GM23338 (cell line): ENCODE measurements at regions not wholly inside any gene's neighbourhood (a gene's known extent, or its start where the extent isn't known, plus 50 kb on each side); places are given as distances from the start of the nearest gene placed in this dataset.
A peak's percentile ranks its signal among the peaks of the same experiment; 100 is the strongest.

ENCODE experiments used
- ATAC-seq: fragments of 200-7000 bp; cut with Tn5 transposase; 3 replicates; pipeline ENCODE4 v1.9.1; 2020
- DNase-seq: peaks from one replicate; pipeline ENCODE4 v3.0.0-alpha.2; 2015; ENCODE audit warnings: low spot score
- H2AFZ ChIP-seq: fragments of 200-600 bp; sonication (generic); 2 replicates; pipeline ENCODE4 v1.8.0; 2016; ENCODE audit warnings: antibody characterized with exemption, mild to moderate bottlenecking, moderate library complexity
- H3F3A ChIP-seq: fragments of 200-600 bp; sonication (generic); replicated peaks from 2 replicates; pipeline ENCODE4 v1.8.0; 2017; ENCODE audit warnings: antibody characterized with exemption, mixed run types, low read depth
- H3K27ac ChIP-seq: fragments of 200-600 bp; sonication (generic); 2 replicates; pipeline ENCODE4 v1.6.1; 2016; ENCODE audit warnings: low read depth
- H3K27me3 ChIP-seq: fragments of 200-600 bp; sonication (generic); 2 replicates; pipeline ENCODE4 v1.8.0; 2016; ENCODE audit warnings: mild to moderate bottlenecking, mixed run types, moderate library complexity; ENCODE audit not compliant: insufficient read depth
- H3K36me3 ChIP-seq: fragments of 200-600 bp; sonication (generic); 2 replicates; pipeline ENCODE4 v1.8.0; 2016; ENCODE audit warnings: mild to moderate bottlenecking; ENCODE audit not compliant: insufficient read depth
- H3K4me1 ChIP-seq: fragments of 200-600 bp; sonication (generic); 2 replicates; pipeline ENCODE4 v1.8.0; 2016; ENCODE audit warnings: mild to moderate bottlenecking, moderate library complexity; ENCODE audit not compliant: insufficient read depth
- H3K4me2 ChIP-seq: fragments of 200-600 bp; sonication (generic); 2 replicates; pipeline ENCODE4 v1.7.1; 2017; ENCODE audit warnings: mixed run types
- H3K4me3 ChIP-seq: fragments of 200-600 bp; sonication (generic); 2 replicates; pipeline ENCODE4 v1.6.1; 2016; ENCODE audit warnings: mixed run types
- H3K79me2 ChIP-seq: fragments of 200-600 bp; sonication (generic); replicated peaks from 2 replicates; pipeline ENCODE4 v1.8.0; 2017; ENCODE audit warnings: mild to moderate bottlenecking; ENCODE audit not compliant: insufficient read depth
- H3K9me2 ChIP-seq: fragments of 200-600 bp; sonication (generic); 2 replicates; pipeline ENCODE4 v1.8.0; 2017; ENCODE audit not compliant: insufficient read depth
- H4K20me1 ChIP-seq: fragments of 200-600 bp; sonication (generic); replicated peaks from 2 replicates; pipeline ENCODE4 v1.8.0; 2017; ENCODE audit warnings: mild to moderate bottlenecking; ENCODE audit not compliant: insufficient read depth
- H3K27ac Mint-ChIP-seq: 2 replicates; pipeline ENCODE4 v1.8.0; 2020; ENCODE audit warnings: inconsistent platforms, mild to moderate bottlenecking, moderate library complexity, mixed read lengths
- H3K27me3 Mint-ChIP-seq: 3 replicates; pipeline ENCODE4 v1.8.0; 2022; ENCODE audit warnings: low read depth, mild to moderate bottlenecking, moderate library complexity, mixed read lengths, inconsistent platforms; ENCODE audit not compliant: insufficient read depth, poor library complexity
- H3K36me3 Mint-ChIP-seq: 3 replicates; pipeline ENCODE4 v1.8.0; 2021; ENCODE audit warnings: low read depth, mild to moderate bottlenecking, inconsistent platforms, moderate library complexity, mixed read lengths
- H3K4me1 Mint-ChIP-seq: 3 replicates; pipeline ENCODE4 v1.8.0; 2020; ENCODE audit warnings: mild to moderate bottlenecking, inconsistent platforms, mixed read lengths
- H3K4me3 Mint-ChIP-seq: 3 replicates; pipeline ENCODE4 v1.8.0; 2021; ENCODE audit warnings: moderate library complexity, mild to moderate bottlenecking, inconsistent platforms, mixed read lengths
- H3K9me3 Mint-ChIP-seq: 3 replicates; pipeline ENCODE4 v1.8.0; 2020; ENCODE audit warnings: moderate library complexity, mild to moderate bottlenecking, inconsistent platforms, mixed read lengths
- CREB1 ChIP-seq: fragments of 250-450 bp; sonication (Bioruptor Pico); IDR thresholded peaks from 2 replicates; pipeline ENCODE4 v1.5.0; 2020; ENCODE audit warnings: low read depth, mild to moderate bottlenecking, moderate library complexity
- CTCF ChIP-seq, 2 experiments: fragments of 200-600 bp in 1 of 2; sonication (generic) in 1 of 2; conservative IDR thresholded peaks; 2 replicates each; pipeline versions ENCODE4 v1.5.1 to v1.6.1; 2016 to 2017; ENCODE audit warnings: antibody characterized with exemption in 2 of 2, low read depth in 2 of 2, mild to moderate bottlenecking in 2 of 2, moderate library complexity in 1 of 2
- ETS1 ChIP-seq: IDR thresholded peaks from 2 replicates; pipeline ENCODE4 v1.6.1; 2016; ENCODE audit warnings: antibody characterized with exemption
- EZH2 ChIP-seq: fragments of 200-600 bp; sonication (generic); IDR thresholded peaks from one replicate; pipeline ENCODE4 v1.8.0; 2017; ENCODE audit warnings: antibody characterized with exemption, mild to moderate bottlenecking, low read depth; ENCODE audit not compliant: unreplicated experiment
- EZH2phosphoT487 ChIP-seq: fragments of 200-600 bp; sonication (generic); IDR thresholded peaks from one replicate; pipeline ENCODE4 v1.8.1; 2018; ENCODE audit warnings: antibody characterized with exemption; ENCODE audit not compliant: unreplicated experiment
- JUNB ChIP-seq: IDR thresholded peaks from one replicate; pipeline ENCODE4 v1.6.1; 2016; ENCODE audit warnings: antibody characterized with exemption; ENCODE audit not compliant: unreplicated experiment
- NANOG ChIP-seq: IDR thresholded peaks from 2 replicates; pipeline ENCODE4 v1.6.1; 2016; ENCODE audit warnings: antibody characterized with exemption, borderline replicate concordance
- POLR2AphosphoS5 ChIP-seq: IDR thresholded peaks from 2 replicates; pipeline ENCODE4 v1.6.1; 2016; ENCODE audit warnings: antibody characterized with exemption, low read depth
- REST ChIP-seq: IDR thresholded peaks from one replicate; pipeline ENCODE4 v1.6.1; 2018; ENCODE audit warnings: antibody characterized with exemption; ENCODE audit not compliant: unreplicated experiment
- STAT1 ChIP-seq: IDR thresholded peaks from one replicate; pipeline ENCODE4 v1.6.1; 2016; ENCODE audit warnings: antibody characterized with exemption; ENCODE audit not compliant: unreplicated experiment
- ZNF114 ChIP-seq: fragments of 250-450 bp; sonication (Bioruptor Pico); IDR thresholded peaks from 2 replicates; pipeline ENCODE4 v1.5.0; 2020; ENCODE audit warnings: mild to moderate bottlenecking, moderate library complexity
- ZNF331 ChIP-seq: fragments of 250-450 bp; sonication (Bioruptor Pico); IDR thresholded peaks from 2 replicates; pipeline ENCODE4 v1.5.0; 2020; ENCODE audit warnings: low read depth, mild to moderate bottlenecking, moderate library complexity
- ZNF462 ChIP-seq: fragments of 250-450 bp; sonication (Bioruptor Pico); IDR thresholded peaks from 2 replicates; pipeline ENCODE4 v1.5.0; 2020; ENCODE audit warnings: mild to moderate bottlenecking, moderate library complexity

GRCh38 chr13:73684286-73684685, 449.9 kb downstream of the KLF12 start:
- Histone ChIP-seq H3K36me3 (no peaks in the 10 kb centered on the region), H3F3A (no peaks in the 10 kb centered on the region), H3K27ac (no peak overlapping the region), H3K4me1 (peaks cover 6% of the 10 kb centered on the region; the same call in 1 of the 2 replicates), H3K4me2 (no peak overlapping the region), H3K79me2 (no peaks in the 10 kb centered on the region), H3K27me3 (no peaks in the 10 kb centered on the region), H2AFZ (no peak overlapping the region), H3K9me2 (no peaks in the 10 kb centered on the region), H4K20me1 (no peaks in the 10 kb centered on the region), H3K4me3 (no peak overlapping the region)
- ATAC-seq (no peak), DNase-seq (no peak)
- no peaks in the 10 kb centered on the region for H3K36me3 Mint-ChIP-seq
- peaks cover 9% of the 10 kb centered on the region; the same call in 2 of the 3 replicates for H3K4me1 Mint-ChIP-seq
- H3K4me3 Mint-ChIP-seq = no peak overlapping the region
- no peaks in the 10 kb centered on the region for H3K9me3 Mint-ChIP-seq
- peak overlapping the region; percentile 14; the same call in 1 of the 2 replicates for H3K27ac Mint-ChIP-seq
- H3K27me3 Mint-ChIP-seq = no peaks in the 10 kb centered on the region
- no peak for TF ChIP-seq ZNF331
- TF ChIP-seq CREB1 (CRISPR knock-in tag) = no peak
- TF ChIP-seq ZNF462 = no peak
- TF ChIP-seq EZH2phosphoT487 = no peak
- TF ChIP-seq NANOG = no peak
- TF ChIP-seq ZNF114 = no peak
- TF ChIP-seq ETS1 = no peak
- TF ChIP-seq POLR2AphosphoS5 = no peak
- TF ChIP-seq STAT1 = no peak
- no peak for TF ChIP-seq REST
- TF ChIP-seq EZH2 = no peak
- no peak for TF ChIP-seq CTCF (conservative IDR thresholded peaks at IDR 0.05; ENCODE audit: low read depth in 2 of 2)
- no peak for TF ChIP-seq JUNB
